ENCODE measurements at regions not wholly inside any gene's neighbourhood (a gene's known extent, or its start where the extent isn't known, plus 50 kb on each side); places are given as distances from the start of the nearest gene placed in this dataset.
"Not testable (repeated sequence)": the region's sequence is repeated elsewhere in the genome, so short reads cannot be mapped to it uniquely, and the experiment has no call there.

- ATAC-seq, H3K36me3 Mint-ChIP-seq, DNase-seq: not testable (repeated sequence)
These were observed 758.1 kb downstream of the SLC6A15 start for GRCh38 chr12:84154439-84154990.

GRCh38 chr12:84150201-84150600 lies 762.4 kb downstream of the SLC6A15 start:
- H3K36me3 ChIP-seq (ENCODE audit: control insufficient read depth, insufficient read depth, low read length), result no peaks in the 10 kb centered on the region
- Mint-ChIP-seq H3K36me3 (no peaks in the 10 kb centered on the region), H3K9me3 (peaks cover 13 to 32% of the 10 kb centered on the region in 2 donors), H3K27me3 (ENCODE audit: low read depth in 2 of 2) (no peaks in the 10 kb centered on the region), H3K4me3 (no peak overlapping the region), H3K27ac (no peak overlapping the region), H3K4me1 (no peaks in the 10 kb centered on the region)
- H3K4me1 ChIP-seq (ENCODE audit: control insufficient read depth, insufficient read depth, low read length), result no peaks in the 10 kb centered on the region
- ATAC-seq, result no peak
- H3K27ac ChIP-seq (ENCODE audit: low read length), result no peak overlapping the region
- 89% methylated on average over 2 of the region's 3 CpGs for WGBS (ENCODE audit: insufficient coverage)
- H3K4me3 ChIP-seq (ENCODE audit: low read length), result no peak overlapping the region
- intact Hi-C loops (cut with micrococcal nuclease), result no loop called here
- H3K27me3 ChIP-seq (ENCODE audit: control insufficient read depth, insufficient read depth, low read length), result no peaks in the 10 kb centered on the region
- no peak for TF ChIP-seq CTCF (IDR thresholded peaks at IDR 0.05)
- H3K9me3 ChIP-seq (ENCODE audit: control insufficient read depth, insufficient read depth, low read length), result peaks cover 9% of the 10 kb centered on the region
- DNase-seq, result no peak

More at GRCh38 chr12:84154439-84154990, 758.1 kb downstream of the SLC6A15 start:
- H3K4me3 ChIP-seq (ENCODE audit: low read length); H3K4me1 Mint-ChIP-seq; H3K9me3 ChIP-seq (ENCODE audit: control insufficient read depth, insufficient read depth, low read length); H3K27me3 Mint-ChIP-seq (ENCODE audit: low read depth in 2 of 2); H3K27me3 ChIP-seq (ENCODE audit: control insufficient read depth, insufficient read depth, low read length); H3K27ac Mint-ChIP-seq; H3K4me3 Mint-ChIP-seq; intact Hi-C loops (cut with micrococcal nuclease); H3K27ac ChIP-seq (ENCODE audit: low read length); H3K4me1 ChIP-seq (ENCODE audit: control insufficient read depth, insufficient read depth, low read length); H3K36me3 ChIP-seq (ENCODE audit: control insufficient read depth, insufficient read depth, low read length): not testable (repeated sequence)
- peaks cover 9 to 18% of the 10 kb centered on the region in 2 donors for H3K9me3 Mint-ChIP-seq
- 82% methylated on average over 14 of the region's 15 CpGs for WGBS (ENCODE audit: insufficient coverage)

GRCh38 chr12:84148335-84148734 lies 764.3 kb downstream of the SLC6A15 start:
- no peak for TF ChIP-seq CTCF (IDR thresholded peaks at IDR 0.05)
- WGBS (ENCODE audit: insufficient coverage), result 93% methylated on average over 3 of the region's 3 CpGs
- DNase-seq (no peak), ATAC-seq (no peak)
- Mint-ChIP-seq H3K36me3 (no peaks in the 10 kb centered on the region), H3K4me3 (no peak overlapping the region), H3K27ac (no peak overlapping the region), H3K27me3 (ENCODE audit: low read depth in 2 of 2) (no peaks in the 10 kb centered on the region), H3K9me3 (peaks cover 13 to 30% of the 10 kb centered on the region in 2 donors), H3K4me1 (no peaks in the 10 kb centered on the region)
- intact Hi-C loops (cut with micrococcal nuclease), result no loop called here
- Histone ChIP-seq H3K36me3 (ENCODE audit: control insufficient read depth, insufficient read depth, low read length) (no peaks in the 10 kb centered on the region), H3K9me3 (ENCODE audit: control insufficient read depth, insufficient read depth, low read length) (peaks cover 9% of the 10 kb centered on the region), H3K4me1 (ENCODE audit: control insufficient read depth, insufficient read depth, low read length) (no peaks in the 10 kb centered on the region), H3K27ac (ENCODE audit: low read length) (no peak overlapping the region), H3K4me3 (ENCODE audit: low read length) (no peak overlapping the region), H3K27me3 (ENCODE audit: control insufficient read depth, insufficient read depth, low read length) (no peaks in the 10 kb centered on the region)

GRCh38 chr12:84136862-84137367 lies 775.7 kb downstream of the SLC6A15 start:
- 87% methylated on average over 2 of the region's 4 CpGs for WGBS (ENCODE audit: insufficient coverage)
- H3K9me3 Mint-ChIP-seq, result peaks cover 8 to 19% of the 10 kb centered on the region in 2 donors
- DNase-seq (no peak), ATAC-seq (no peak)
- no peaks in the 10 kb centered on the region for H3K4me1 ChIP-seq (ENCODE audit: control insufficient read depth, insufficient read depth, low read length)
- H3K27ac ChIP-seq (ENCODE audit: low read length), result no peak overlapping the region
- H3K27ac Mint-ChIP-seq, result no peak overlapping the region
- H3K27me3 Mint-ChIP-seq (ENCODE audit: low read depth in 2 of 2), result no peaks in the 10 kb centered on the region
- H3K36me3 Mint-ChIP-seq, result no peaks in the 10 kb centered on the region
- intact Hi-C loops (cut with micrococcal nuclease), result no loop called here
- TF ChIP-seq CTCF (IDR thresholded peaks at IDR 0.05), result no peak
- H3K27me3 ChIP-seq (ENCODE audit: control insufficient read depth, insufficient read depth, low read length), result no peaks in the 10 kb centered on the region
- H3K4me3 Mint-ChIP-seq, result no peak overlapping the region
- no peaks in the 10 kb centered on the region for H3K4me1 Mint-ChIP-seq
- no peaks in the 10 kb centered on the region for H3K36me3 ChIP-seq (ENCODE audit: control insufficient read depth, insufficient read depth, low read length)
- no peak overlapping the region for H3K4me3 ChIP-seq (ENCODE audit: low read length)
- peaks cover 3% of the 10 kb centered on the region for H3K9me3 ChIP-seq (ENCODE audit: control insufficient read depth, insufficient read depth, low read length)

Measured in natural killer cell (primary cell).